Loucy (cell line): ENCODE measurements at regions not wholly inside any gene's neighbourhood (a gene's known extent, or its start where the extent isn't known, plus 50 kb on each side); places are given as distances from the start of the nearest gene placed in this dataset.

Source experiments
- H2AFZ ChIP-seq: fragments of 200-600 bp; sonication (generic); 2 replicates; pipeline ENCODE4 v1.6.0; 2016; ENCODE audit warnings: antibody characterized with exemption, mild to moderate bottlenecking, low read length, moderate library complexity
- H3F3A ChIP-seq: fragments of 200-600 bp; 2 replicates; pipeline ENCODE4 v1.6.0; 2016; ENCODE audit warnings: antibody characterized with exemption, low read depth, mild to moderate bottlenecking
- H3K27me3 ChIP-seq: fragments of 200-600 bp; sonication (generic); 2 replicates; pipeline ENCODE4 v1.6.1; 2014; ENCODE audit warnings: low read length, mild to moderate bottlenecking; ENCODE audit not compliant: insufficient read depth, poor library complexity, severe bottlenecking
- H3K36me3 ChIP-seq: fragments of 200-600 bp; sonication (generic); 2 replicates; pipeline ENCODE4 v1.6.1; 2016; ENCODE audit warnings: low read length; ENCODE audit not compliant: insufficient read depth
- H3K4me1 ChIP-seq: fragments of 200-600 bp; sonication (generic); 2 replicates; pipeline ENCODE4 v1.5.1; 2014; ENCODE audit warnings: low read length, mild to moderate bottlenecking; ENCODE audit not compliant: insufficient read depth, poor library complexity, severe bottlenecking
- H3K4me2 ChIP-seq: fragments of 200-600 bp; sonication (generic); 2 replicates; pipeline ENCODE4 v1.6.0; 2014; ENCODE audit warnings: antibody characterized with exemption, low read length, low read depth, mild to moderate bottlenecking; ENCODE audit not compliant: poor library complexity, severe bottlenecking
- H3K4me3 ChIP-seq: fragments of 200-600 bp; sonication (generic); 2 replicates; pipeline ENCODE4 v1.5.1; 2014; ENCODE audit warnings: low read length, mild to moderate bottlenecking, mixed read lengths; ENCODE audit not compliant: poor library complexity, severe bottlenecking
- H3K79me2 ChIP-seq: fragments of 200-600 bp; sonication (generic); 2 replicates; pipeline ENCODE4 v1.6.1; 2014; ENCODE audit warnings: low read length; ENCODE audit not compliant: insufficient read depth
- H3K9ac ChIP-seq: fragments of 200-600 bp; sonication (generic); 2 replicates; pipeline ENCODE4 v1.6.0; 2014; ENCODE audit warnings: mild to moderate bottlenecking, low read depth, low read length, moderate library complexity; ENCODE audit not compliant: poor library complexity, severe bottlenecking
- H3K9me2 ChIP-seq: fragments of 200-600 bp; sonication (generic); replicated peaks from 2 replicates; pipeline ENCODE4 v1.6.1; 2016; ENCODE audit warnings: low read depth, low read length, mixed read lengths
- H3K9me3 ChIP-seq: fragments of 200-600 bp; sonication (generic); 2 replicates; pipeline ENCODE4 v1.6.1; 2014; ENCODE audit warnings: mild to moderate bottlenecking, antibody characterized with exemption, low read length, low read depth; ENCODE audit not compliant: insufficient read depth
- H4K20me1 ChIP-seq: fragments of 200-600 bp; sonication (generic); 2 replicates; pipeline ENCODE4 v1.6.0; 2014; ENCODE audit warnings: antibody characterized with exemption, low read length, mild to moderate bottlenecking; ENCODE audit not compliant: insufficient read depth, poor library complexity, severe bottlenecking
- EZH2phosphoT487 ChIP-seq: fragments of 200-600 bp; IDR thresholded peaks from 2 replicates; pipeline ENCODE4 v1.6.1; 2018; ENCODE audit warnings: antibody characterized with exemption, mild to moderate bottlenecking, moderate library complexity, borderline replicate concordance
- TF ChIP-seq, protein P1 (sequence below): fragments of 200-600 bp; sonication (generic); conservative IDR thresholded peaks from 2 replicates; pipeline ENCODE4 v1.5.1; 2014; ENCODE audit warnings: mild to moderate bottlenecking, antibody characterized with exemption, low read length

DNA sequence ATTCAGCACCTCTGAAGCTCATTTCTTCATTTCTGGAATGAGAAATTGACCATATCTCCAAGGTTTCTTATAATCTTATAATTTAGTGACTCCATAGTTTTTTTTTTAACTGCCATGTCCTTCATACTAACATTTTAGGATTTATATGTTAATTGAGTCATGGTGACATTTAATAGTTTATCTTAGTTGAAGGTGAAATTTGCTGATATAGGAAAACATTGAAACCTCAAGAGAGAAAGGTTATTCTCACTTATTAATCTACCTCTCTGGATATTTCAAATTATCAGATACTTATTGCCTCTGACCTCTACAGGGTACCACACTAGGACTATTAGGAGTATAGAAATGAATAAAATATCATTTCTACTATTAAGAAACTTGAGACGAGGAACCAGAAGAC is 499.0 kb downstream of the NUP35 start:
- no peaks in the 10 kb centered on the region for H3F3A ChIP-seq
- no peaks in the 10 kb centered on the region for H3K27me3 ChIP-seq

DNA sequence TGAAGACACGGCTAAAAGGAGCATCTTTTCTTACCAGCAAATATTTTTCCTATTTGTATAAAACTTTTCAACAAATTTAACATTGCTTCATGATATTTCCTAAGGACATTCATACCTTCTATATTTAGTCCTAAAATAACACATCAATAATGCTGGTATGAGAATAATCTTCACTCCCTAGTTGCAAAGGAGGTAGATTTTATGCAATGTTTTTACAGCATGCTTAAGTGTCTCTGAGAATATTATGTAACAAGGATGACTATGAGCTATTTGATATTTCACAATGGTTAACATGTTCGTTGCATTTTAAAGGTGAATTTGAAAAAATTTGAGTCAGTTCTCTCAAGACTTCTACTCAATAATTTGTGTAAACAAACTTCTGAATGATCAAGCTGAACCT is 506.7 kb downstream of the NUP35 start:
- Histone ChIP-seq H3K27me3 (no peaks in the 10 kb centered on the region), H3K9me2 (no peaks in the 10 kb centered on the region), H3K9me3 (no peaks in the 10 kb centered on the region)

More for the DNA sequence above, 499.0 kb downstream of the NUP35 start:
- Histone ChIP-seq H2AFZ (no peak overlapping the region), H3K4me3 (no peak overlapping the region), H3K9me3 (no peaks in the 10 kb centered on the region), H3K4me2 (no peak overlapping the region), H3K9me2 (no peaks in the 10 kb centered on the region), H3K4me1 (no peaks in the 10 kb centered on the region), H3K79me2 (no peaks in the 10 kb centered on the region), H3K9ac (no peak overlapping the region), H4K20me1 (no peaks in the 10 kb centered on the region), H3K36me3 (no peaks in the 10 kb centered on the region)
- TF ChIP-seq, protein P1, sequence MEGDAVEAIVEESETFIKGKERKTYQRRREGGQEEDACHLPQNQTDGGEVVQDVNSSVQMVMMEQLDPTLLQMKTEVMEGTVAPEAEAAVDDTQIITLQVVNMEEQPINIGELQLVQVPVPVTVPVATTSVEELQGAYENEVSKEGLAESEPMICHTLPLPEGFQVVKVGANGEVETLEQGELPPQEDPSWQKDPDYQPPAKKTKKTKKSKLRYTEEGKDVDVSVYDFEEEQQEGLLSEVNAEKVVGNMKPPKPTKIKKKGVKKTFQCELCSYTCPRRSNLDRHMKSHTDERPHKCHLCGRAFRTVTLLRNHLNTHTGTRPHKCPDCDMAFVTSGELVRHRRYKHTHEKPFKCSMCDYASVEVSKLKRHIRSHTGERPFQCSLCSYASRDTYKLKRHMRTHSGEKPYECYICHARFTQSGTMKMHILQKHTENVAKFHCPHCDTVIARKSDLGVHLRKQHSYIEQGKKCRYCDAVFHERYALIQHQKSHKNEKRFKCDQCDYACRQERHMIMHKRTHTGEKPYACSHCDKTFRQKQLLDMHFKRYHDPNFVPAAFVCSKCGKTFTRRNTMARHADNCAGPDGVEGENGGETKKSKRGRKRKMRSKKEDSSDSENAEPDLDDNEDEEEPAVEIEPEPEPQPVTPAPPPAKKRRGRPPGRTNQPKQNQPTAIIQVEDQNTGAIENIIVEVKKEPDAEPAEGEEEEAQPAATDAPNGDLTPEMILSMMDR = no peak
- TF ChIP-seq EZH2phosphoT487 = no peak

DNA sequence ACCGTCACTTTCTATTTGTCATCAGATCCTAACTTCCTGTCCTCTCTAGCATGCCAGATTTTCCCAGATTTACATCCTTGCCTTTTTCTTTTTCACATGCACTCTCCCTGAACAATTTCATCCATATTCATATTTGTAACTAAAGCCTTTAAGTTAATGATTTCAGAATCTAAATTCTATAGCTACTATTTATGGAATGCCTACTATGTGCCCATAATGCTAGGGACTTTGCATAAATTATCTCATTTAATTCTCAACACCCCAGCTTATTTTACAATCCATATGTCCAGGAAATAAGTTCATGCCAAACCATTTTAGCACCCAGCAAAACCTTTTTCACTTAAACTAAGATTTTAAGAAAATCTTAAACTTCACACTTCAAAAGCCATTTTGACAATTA is 531.9 kb downstream of the NUP35 start:
- Histone ChIP-seq H4K20me1 (no peaks in the 10 kb centered on the region), H3K79me2 (no peaks in the 10 kb centered on the region), H3F3A (no peaks in the 10 kb centered on the region), H3K9ac (no peak overlapping the region), H3K4me1 (no peaks in the 10 kb centered on the region), H3K4me3 (no peak overlapping the region), H3K9me2 (0 out of 2 replicates have a peak, but pooled peaks cover 4% of the 10 kb centered on the region), H3K36me3 (no peaks in the 10 kb centered on the region), H3K9me3 (no peaks in the 10 kb centered on the region), H3K27me3 (no peaks in the 10 kb centered on the region), H2AFZ (no peak overlapping the region), H3K4me2 (no peak overlapping the region)
- TF ChIP-seq EZH2phosphoT487 = no peak
- TF ChIP-seq, protein P1 = no peak

More for the DNA sequence above, 506.7 kb downstream of the NUP35 start:
- no peak overlapping the region for H3K4me2 ChIP-seq
- no peaks in the 10 kb centered on the region for H3K79me2 ChIP-seq
- H3K4me1 ChIP-seq = no peaks in the 10 kb centered on the region
- H3F3A ChIP-seq = no peaks in the 10 kb centered on the region
- H4K20me1 ChIP-seq = no peaks in the 10 kb centered on the region
- TF ChIP-seq, protein P1 = no peak
- no peak for TF ChIP-seq EZH2phosphoT487
- no peak overlapping the region for H2AFZ ChIP-seq
- no peak overlapping the region for H3K9ac ChIP-seq
- H3K36me3 ChIP-seq = no peaks in the 10 kb centered on the region
- no peak overlapping the region for H3K4me3 ChIP-seq
